KOPT-K1 (cell line): ENCODE measurements at regions not wholly inside any gene's neighbourhood (a gene's known extent, or its start where the extent isn't known, plus 50 kb on each side); places are given as distances from the start of the nearest gene placed in this dataset.

Experiments
- H3K27ac ChIP-seq: fragments of 200-600 bp; sonication (generic); 2 replicates; pipeline ENCODE4 v1.5.1; 2016; ENCODE audit warnings: antibody characterized with exemption, mild to moderate bottlenecking, low read depth, low read length; ENCODE audit not compliant: poor library complexity, severe bottlenecking
- H3K36me3 ChIP-seq: fragments of 200-600 bp; sonication (generic); 2 replicates; pipeline ENCODE4 v1.5.1; 2017; ENCODE audit warnings: antibody characterized with exemption, mild to moderate bottlenecking, low read length, moderate library complexity; ENCODE audit not compliant: insufficient read depth
- H3K9me3 ChIP-seq: fragments of 200-600 bp; sonication (generic); 2 replicates; pipeline ENCODE4 v1.5.1; 2017; ENCODE audit warnings: antibody characterized with exemption, low read length, mild to moderate bottlenecking; ENCODE audit not compliant: insufficient read depth, poor library complexity, severe bottlenecking

GRCh38 chr14:49946320-49947141 is 53.6 kb downstream of the ARF6 start:
- no peaks in the 10 kb centered on the region for H3K36me3 ChIP-seq
- no peak overlapping the region for H3K27ac ChIP-seq
- H3K9me3 ChIP-seq, result no peaks in the 10 kb centered on the region

DNA sequence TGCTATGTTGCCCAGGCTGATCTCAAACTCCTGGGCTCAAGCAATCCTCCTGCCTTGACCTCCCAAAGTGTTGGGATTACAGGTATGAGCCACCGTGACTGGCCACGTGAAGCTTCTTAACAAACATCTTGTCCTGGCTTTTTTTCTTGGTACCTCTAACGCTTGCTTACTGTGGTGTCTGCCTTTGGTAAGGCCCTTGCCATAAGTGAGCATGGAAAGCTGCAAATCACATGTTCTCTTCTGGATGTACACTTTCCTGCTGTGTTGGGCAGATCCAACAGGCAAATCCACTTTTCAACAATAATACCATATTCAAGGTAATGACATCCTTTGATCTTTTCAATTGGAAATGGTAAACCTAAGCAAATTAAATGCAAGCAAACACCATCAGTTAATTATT is 54.6 kb downstream of the ARF6 start:
- Histone ChIP-seq H3K36me3 (no peaks in the 10 kb centered on the region), H3K27ac (no peak overlapping the region), H3K9me3 (no peaks in the 10 kb centered on the region)

- Histone ChIP-seq H3K36me3 (no peaks in the 10 kb centered on the region), H3K9me3 (no peaks in the 10 kb centered on the region), H3K27ac (no peak overlapping the region)
Measured at GRCh38 chr14:49950275-49951228, 57.7 kb downstream of the ARF6 start.

- no peak overlapping the region for H3K27ac ChIP-seq
- no peaks in the 10 kb centered on the region for H3K36me3 ChIP-seq
- no peaks in the 10 kb centered on the region for H3K9me3 ChIP-seq
Measured at GRCh38 chr14:49951229-49951607, 58.3 kb downstream of the ARF6 start.

GRCh38 chr14:49951691-49952345 is 58.9 kb downstream of the ARF6 start:
- Histone ChIP-seq H3K9me3 (no peaks in the 10 kb centered on the region), H3K36me3 (no peaks in the 10 kb centered on the region), H3K27ac (no peak overlapping the region)

DNA sequence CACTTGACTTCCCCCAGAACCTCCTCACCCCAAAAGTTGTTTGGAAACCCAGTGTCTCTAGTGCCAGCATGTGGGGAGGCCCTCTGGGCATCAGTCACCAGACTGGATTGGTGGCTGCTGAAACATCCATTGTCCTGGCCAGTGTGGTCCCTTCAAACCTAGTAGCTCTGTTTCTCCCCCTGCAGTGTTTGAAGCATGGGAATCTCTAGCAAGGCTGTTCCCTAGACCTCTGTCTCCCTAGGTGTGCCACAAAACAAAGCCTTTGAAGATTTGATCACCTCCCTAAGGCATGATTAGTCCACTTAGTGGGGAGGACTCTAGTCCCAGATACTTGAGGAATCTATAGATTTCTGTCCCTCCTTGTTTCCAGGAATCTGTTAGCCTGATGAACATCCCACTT is 60.3 kb downstream of the ARF6 start:
- no peaks in the 10 kb centered on the region for H3K36me3 ChIP-seq
- H3K27ac ChIP-seq, result no peak overlapping the region
- H3K9me3 ChIP-seq, result no peaks in the 10 kb centered on the region

- Histone ChIP-seq H3K27ac (no peak overlapping the region), H3K9me3 (no peaks in the 10 kb centered on the region), H3K36me3 (no peaks in the 10 kb centered on the region)
Measured at GRCh38 chr14:49954171-49954631, 61.3 kb downstream of the ARF6 start.

DNA sequence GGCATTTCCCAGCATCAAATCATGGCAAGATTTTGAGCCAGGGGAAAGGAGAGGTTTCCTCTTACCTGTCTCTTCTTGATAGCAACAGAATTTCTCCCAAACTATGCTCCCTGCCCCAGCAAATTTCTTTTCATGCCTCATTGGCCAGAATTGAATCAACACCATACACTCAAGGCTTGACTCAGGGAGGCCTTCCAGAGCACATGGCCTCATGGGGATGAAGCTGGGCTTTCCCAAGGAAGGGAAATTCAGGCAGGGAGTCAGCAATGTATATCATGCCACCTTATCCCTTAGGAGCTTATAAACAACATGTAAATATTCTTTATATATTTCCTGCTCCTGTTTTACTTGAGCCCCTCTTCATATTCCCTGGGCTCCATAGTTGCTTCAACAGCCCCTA is 62.1 kb downstream of the ARF6 start:
- H3K36me3 ChIP-seq, result no peaks in the 10 kb centered on the region
- no peak overlapping the region for H3K27ac ChIP-seq
- H3K9me3 ChIP-seq, result no peaks in the 10 kb centered on the region

DNA sequence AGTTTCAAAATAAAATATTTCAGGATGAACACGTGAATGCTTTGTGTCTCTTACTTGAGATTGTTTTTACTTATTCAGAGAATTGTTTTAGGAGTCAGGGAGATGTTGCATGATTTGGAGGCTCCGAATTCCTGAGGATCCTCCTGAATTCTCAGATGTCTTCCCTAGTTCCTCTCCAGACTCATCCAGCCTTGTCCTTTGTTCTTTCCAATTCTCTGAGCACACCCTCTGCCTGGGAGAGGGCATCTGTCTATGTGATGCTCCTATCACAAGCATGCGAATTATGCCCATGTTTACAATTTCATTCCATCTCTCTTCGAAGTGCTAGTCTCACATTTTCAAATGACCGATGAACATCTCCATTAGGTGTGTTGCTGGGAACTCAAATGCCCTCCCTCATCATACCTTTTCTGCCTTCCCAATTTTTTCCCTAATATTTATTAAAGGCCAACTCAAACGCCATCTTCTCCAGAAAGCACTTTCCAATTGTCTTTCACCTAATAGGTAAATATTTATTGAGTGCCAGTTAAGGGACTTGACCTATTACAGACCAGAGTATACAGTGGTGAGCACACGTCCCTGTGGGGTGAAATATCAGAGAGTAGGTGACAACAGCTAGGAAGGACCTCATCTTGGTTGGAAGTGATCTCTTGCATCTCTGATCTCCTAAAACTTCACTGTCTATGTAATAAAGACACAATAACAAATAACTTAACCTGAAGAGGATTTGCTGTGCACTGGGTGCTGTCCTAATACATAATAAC is 64.4 kb downstream of the ARF6 start:
- Histone ChIP-seq H3K36me3 (no peaks in the 10 kb centered on the region), H3K9me3 (no peaks in the 10 kb centered on the region), H3K27ac (no peak overlapping the region)

DNA sequence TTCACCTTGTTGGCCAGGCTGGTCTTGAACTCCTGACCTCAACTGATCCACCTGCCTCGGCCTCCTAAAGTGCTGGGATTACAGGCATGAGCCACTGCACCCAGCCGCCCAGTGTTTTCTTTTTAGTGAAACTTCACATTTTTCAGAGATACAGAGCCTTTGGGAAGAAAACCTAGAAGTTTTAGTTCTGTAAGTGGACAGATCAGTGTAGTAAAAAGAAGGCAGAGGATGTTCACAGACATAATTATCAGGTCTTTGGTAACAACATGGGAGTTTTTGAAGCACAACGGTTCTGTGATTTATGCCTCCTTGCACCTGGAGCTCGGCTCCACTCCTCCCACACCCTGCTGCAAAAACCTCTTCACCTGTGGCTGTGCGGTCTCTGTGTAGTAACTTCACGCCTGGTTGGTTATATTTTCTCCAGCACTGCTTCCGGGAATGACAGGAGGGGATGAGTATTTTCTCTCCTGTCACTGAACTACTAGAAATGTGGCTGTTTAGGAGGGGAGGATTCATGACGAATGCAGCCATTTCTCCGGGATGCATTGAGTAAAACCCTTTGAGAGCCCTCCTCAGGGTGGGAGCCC is 67.0 kb downstream of the ARF6 start:
- no peaks in the 10 kb centered on the region for H3K9me3 ChIP-seq
- no peaks in the 10 kb centered on the region for H3K36me3 ChIP-seq
- H3K27ac ChIP-seq, result no peak overlapping the region

DNA sequence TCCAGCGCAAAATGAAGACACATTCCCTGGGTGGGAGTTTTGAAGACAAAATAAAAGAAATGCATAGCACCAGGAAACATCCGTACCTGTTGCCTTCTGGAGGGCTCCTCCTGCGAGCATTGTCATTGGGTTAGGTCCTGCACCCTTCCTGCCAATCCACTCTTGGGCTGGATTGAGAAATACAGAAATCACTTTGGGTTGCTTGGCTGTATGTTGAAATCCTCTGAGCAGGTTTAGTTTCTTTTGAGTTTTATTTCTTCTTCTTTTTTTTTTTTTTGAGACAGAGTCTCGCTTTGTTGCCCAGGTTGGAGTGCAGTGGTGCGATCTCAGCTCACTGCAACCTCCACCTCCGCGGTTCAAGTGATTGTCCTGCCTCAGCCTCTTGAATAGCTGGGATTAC is 67.6 kb downstream of the ARF6 start:
- Histone ChIP-seq H3K36me3 (no peaks in the 10 kb centered on the region), H3K27ac (no peak overlapping the region)

DNA sequence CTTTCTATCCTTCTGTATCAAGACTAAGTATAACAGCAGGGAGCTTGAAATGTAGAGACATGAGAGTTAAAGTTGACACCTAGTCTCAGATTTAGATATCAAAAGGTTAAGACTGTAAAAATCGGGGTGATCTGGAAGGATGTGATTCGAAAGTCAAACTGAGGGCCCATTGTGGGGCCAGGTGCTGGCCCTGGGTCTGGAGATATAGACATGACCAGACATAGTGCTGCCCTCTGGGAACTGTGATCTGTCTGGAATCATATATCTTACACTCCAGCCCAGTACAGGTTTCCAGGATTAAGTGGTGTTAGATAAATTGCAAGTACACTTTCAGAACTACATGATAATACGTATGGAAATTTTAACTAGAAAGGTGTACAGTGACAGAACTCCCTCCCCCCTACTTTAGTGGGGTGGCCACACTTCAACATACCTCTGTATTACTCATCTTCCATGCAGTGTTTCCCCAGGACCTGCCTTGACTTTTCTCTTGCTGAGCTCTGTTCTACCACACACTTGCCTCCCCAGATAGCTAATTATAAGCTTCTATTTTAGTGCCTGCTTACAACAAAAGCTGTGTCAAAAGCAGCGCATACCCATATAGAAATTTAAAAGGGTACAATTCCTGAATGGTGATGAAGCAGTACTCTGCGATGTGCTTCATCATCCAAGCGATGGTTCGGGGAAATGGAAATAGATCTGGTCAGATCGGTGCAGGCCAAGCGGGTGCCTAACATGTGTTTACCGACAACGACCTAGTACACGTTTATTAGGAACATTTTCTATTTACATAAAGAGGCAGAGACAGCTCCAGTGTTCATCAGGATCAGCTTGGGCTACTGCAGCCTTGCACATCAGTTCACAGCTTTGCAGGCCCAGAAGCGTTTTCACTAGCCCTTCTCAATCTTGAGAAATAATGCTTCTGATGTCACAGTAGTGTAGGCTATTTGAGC is 68.7 kb downstream of the ARF6 start:
- H3K9me3 ChIP-seq, result no peaks in the 10 kb centered on the region
- no peaks in the 10 kb centered on the region for H3K36me3 ChIP-seq
- no peak overlapping the region for H3K27ac ChIP-seq

More for the DNA sequence above, 67.6 kb downstream of the ARF6 start:
- no peaks in the 10 kb centered on the region for H3K9me3 ChIP-seq

DNA sequence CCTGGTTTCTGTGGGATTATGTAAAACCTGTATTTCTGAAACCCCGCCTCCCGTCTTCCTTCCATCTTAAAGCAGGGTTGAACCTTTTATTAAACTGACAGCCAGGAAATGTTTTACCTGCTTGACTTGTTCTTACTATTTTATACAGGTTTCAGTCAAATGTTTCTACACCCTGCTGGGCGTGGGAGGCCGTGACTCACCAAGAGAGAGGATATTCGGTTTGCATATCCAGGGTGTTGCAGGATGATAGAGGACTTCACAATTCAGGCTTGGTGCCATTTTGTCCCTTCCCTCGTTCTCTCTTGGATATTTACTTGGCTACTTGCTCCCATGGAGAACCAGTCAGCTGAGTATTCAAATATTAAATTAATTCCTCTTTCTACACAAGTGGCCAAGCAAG is 69.7 kb downstream of the ARF6 start:
- H3K9me3 ChIP-seq, result no peaks in the 10 kb centered on the region
- H3K36me3 ChIP-seq, result no peaks in the 10 kb centered on the region
- H3K27ac ChIP-seq, result no peak overlapping the region
